Trophoblast cell (in vitro differentiated cells and primary cell): ENCODE measurements at regions not wholly inside any gene's neighbourhood (a gene's known extent, or its start where the extent isn't known, plus 50 kb on each side); places are given as distances from the start of the nearest gene placed in this dataset.

Experiments
- DNase-seq, 2 donors: peaks; one replicate each; pipeline ENCODE4 v3.0.0-alpha.2; 2016
- H2AFZ ChIP-seq: 2 replicates; pipeline ENCODE4 v1.6.1; 2013; ENCODE audit warnings: low read length, moderate library complexity, mild to moderate bottlenecking; ENCODE audit not compliant: insufficient read depth, poor library complexity
- H2AK5ac ChIP-seq: 2 replicates; pipeline ENCODE4 v1.6.1; 2013; ENCODE audit warnings: mild to moderate bottlenecking, low read length
- H2BK120ac ChIP-seq: 2 replicates; pipeline ENCODE4 v1.6.1; 2013; ENCODE audit warnings: low read length, mild to moderate bottlenecking, moderate library complexity; ENCODE audit not compliant: insufficient read depth, poor library complexity
- H2BK12ac ChIP-seq: 2 replicates; pipeline ENCODE4 v1.6.1; 2013; ENCODE audit warnings: mild to moderate bottlenecking, low read length, moderate library complexity
- H2BK5ac ChIP-seq: 2 replicates; pipeline ENCODE4 v1.6.1; 2013; ENCODE audit warnings: low read length, low read depth, moderate library complexity, mild to moderate bottlenecking; ENCODE audit not compliant: poor library complexity
- H3K14ac ChIP-seq: 2 replicates; pipeline ENCODE4 v1.6.1; 2013; ENCODE audit warnings: mild to moderate bottlenecking, low read length
- H3K18ac ChIP-seq: 2 replicates; pipeline ENCODE4 v1.6.1; 2013; ENCODE audit warnings: mild to moderate bottlenecking, low read length
- H3K23ac ChIP-seq: 2 replicates; pipeline ENCODE4 v1.6.1; 2013; ENCODE audit warnings: low read length
- H3K27ac ChIP-seq: 2 replicates; pipeline ENCODE4 v1.5.1; 2013; ENCODE audit warnings: low read depth, mild to moderate bottlenecking, inconsistent platforms, low read length, moderate library complexity
- H3K27me3 ChIP-seq: 2 replicates; pipeline ENCODE4 v1.6.1; 2013; ENCODE audit warnings: inconsistent platforms, mild to moderate bottlenecking, low read length, moderate library complexity; ENCODE audit not compliant: insufficient read depth
- H3K36me3 ChIP-seq, 2 experiments: 1 replicate in 1 of 2; 2 replicates in 1 of 2; pipeline ENCODE4 v1.6.1; 2013; ENCODE audit warnings: low read length in 2 of 2, mild to moderate bottlenecking in 2 of 2, moderate library complexity in 1 of 2; ENCODE audit not compliant: insufficient read depth in 2 of 2, control insufficient read depth in 1 of 2
- H3K4ac ChIP-seq: 2 replicates; pipeline ENCODE4 v1.6.1; 2013; ENCODE audit warnings: low read depth, mild to moderate bottlenecking, low read length, moderate library complexity
- H3K4me1 ChIP-seq, 2 experiments: 1 replicate in 1 of 2; 2 replicates in 1 of 2; pipeline ENCODE4 v1.6.1; 2013; ENCODE audit warnings: low read length in 2 of 2, mild to moderate bottlenecking in 2 of 2, moderate library complexity in 1 of 2; ENCODE audit not compliant: insufficient read depth in 2 of 2, control insufficient read depth in 1 of 2
- H3K4me2 ChIP-seq: 2 replicates; pipeline ENCODE4 v1.6.1; 2013; ENCODE audit warnings: inconsistent platforms, mild to moderate bottlenecking, low read length, moderate library complexity
- H3K4me3 ChIP-seq: 2 replicates; pipeline ENCODE4 v1.5.1; 2013; ENCODE audit warnings: mild to moderate bottlenecking, low read depth, low read length, inconsistent platforms
- H3K79me1 ChIP-seq: one replicate; pipeline ENCODE4 v1.6.1; 2013; ENCODE audit warnings: low read length
- H3K79me2 ChIP-seq: 2 replicates; pipeline ENCODE4 v1.6.1; 2013; ENCODE audit warnings: low read length, mild to moderate bottlenecking; ENCODE audit not compliant: control insufficient read depth, insufficient read depth, poor library complexity
- H3K9ac ChIP-seq: 2 replicates; pipeline ENCODE4 v1.6.1; 2013; ENCODE audit warnings: mild to moderate bottlenecking, low read length
- H3K9me3 ChIP-seq: 2 replicates; pipeline ENCODE4 v1.6.1; 2013; ENCODE audit warnings: low read depth, mild to moderate bottlenecking, control low read depth, inconsistent platforms, low read length; ENCODE audit not compliant: insufficient read depth
- H4K12ac ChIP-seq: 2 replicates; pipeline ENCODE4 v1.6.1; 2013; ENCODE audit warnings: low read depth, mild to moderate bottlenecking, low read length, moderate library complexity
- H4K8ac ChIP-seq: 2 replicates; pipeline ENCODE4 v1.6.1; 2013; ENCODE audit warnings: low read depth, mild to moderate bottlenecking, low read length, moderate library complexity
- H4K91ac ChIP-seq: one replicate; pipeline ENCODE4 v1.6.1; 2013; ENCODE audit warnings: low read depth, mild to moderate bottlenecking, low read length, moderate library complexity
- WGBS: extraction: QIAGEN DNeasy Blood & Tissue Kit; methylation state at CpG from one replicate; pipeline ENCODE4 v1.1.7; 2013; ENCODE audit warnings: missing lambda C conversion rate; ENCODE audit not compliant: insufficient read length, insufficient coverage; ENCODE audit errors: extremely low coverage; 5-methylcytosine and 5-hydroxymethylcytosine counted together

- no peak overlapping the region for H3K27ac ChIP-seq
- H4K12ac ChIP-seq, result no peak overlapping the region
- H3K4me1 ChIP-seq, result no peaks in the 10 kb centered on the region
- H3K23ac ChIP-seq, result no peak overlapping the region
- no peaks in the 10 kb centered on the region for H3K9me3 ChIP-seq
- H2AFZ ChIP-seq, result no peak overlapping the region
- H2BK5ac ChIP-seq, result no peak overlapping the region
- no peak overlapping the region for H3K18ac ChIP-seq
- no peak overlapping the region for H3K4me2 ChIP-seq
- no CpG with 5 or more reads among the region's 6 CpGs for WGBS
- no peaks in the 10 kb centered on the region for H3K36me3 ChIP-seq
- H3K14ac ChIP-seq, result no peak overlapping the region
- H3K4me3 ChIP-seq, result no peak overlapping the region
- H3K4ac ChIP-seq, result no peak overlapping the region
- H3K79me1 ChIP-seq, result no peaks in the 10 kb centered on the region
- no peak overlapping the region for H4K91ac ChIP-seq
- H4K8ac ChIP-seq, result no peak overlapping the region
- no peak overlapping the region for H3K9ac ChIP-seq
- no peaks in the 10 kb centered on the region for H3K79me2 ChIP-seq
- no peak for DNase-seq
- no peaks in the 10 kb centered on the region for H3K27me3 ChIP-seq
- no peak overlapping the region for H2BK120ac ChIP-seq
- no peak overlapping the region for H2BK12ac ChIP-seq
- H2AK5ac ChIP-seq, result no peak overlapping the region
Observed at GRCh38 chr5:38059876-38060275, 198.5 kb upstream of the EGFLAM start.

DNA sequence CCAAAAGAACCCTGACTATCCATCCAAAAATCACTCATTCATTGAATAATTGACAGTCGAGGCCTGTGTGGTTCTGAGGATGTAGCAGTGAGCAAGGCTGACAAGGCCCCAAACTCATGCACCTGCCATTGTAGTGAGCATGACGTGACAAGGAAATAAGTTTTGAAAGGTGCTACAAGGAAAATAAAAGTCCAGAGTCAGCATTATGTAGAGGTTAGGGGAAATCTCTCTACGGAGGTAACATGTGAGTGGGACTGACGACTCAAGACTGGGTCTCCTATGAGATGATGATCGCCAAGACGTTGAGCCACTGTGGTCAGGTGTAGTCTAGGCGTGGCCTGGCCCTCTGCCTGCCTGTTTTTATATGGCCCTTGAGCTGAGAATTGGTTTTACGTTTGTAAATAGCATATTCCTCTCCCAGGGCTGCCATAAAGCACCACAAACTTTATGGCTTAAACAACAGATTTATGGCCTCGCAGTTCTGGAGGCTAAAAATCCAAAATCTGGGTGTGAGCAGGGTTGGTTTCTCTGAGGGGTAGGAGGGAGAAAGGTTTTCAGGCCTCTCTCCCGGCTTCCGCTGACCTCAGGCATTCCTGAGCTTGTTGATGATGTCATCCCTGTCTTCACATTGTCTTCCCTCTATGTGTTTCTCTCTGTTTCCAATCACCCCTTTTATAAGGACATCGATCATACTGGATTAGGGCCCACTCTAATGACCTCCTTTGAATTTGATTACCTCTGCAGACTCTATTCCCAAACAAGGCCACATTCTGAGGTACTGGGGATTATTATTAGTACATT is 206.4 kb upstream of the EGFLAM start:
- Histone ChIP-seq H3K23ac (no peak overlapping the region), H2AK5ac (no peak overlapping the region), H4K91ac (no peak overlapping the region), H3K27ac (no peak overlapping the region), H2AFZ (no peak overlapping the region), H3K4me2 (no peak overlapping the region), H3K14ac (no peak overlapping the region), H2BK5ac (no peak overlapping the region), H3K4me1 (no peaks in the 10 kb centered on the region), H3K18ac (no peak overlapping the region), H3K36me3 (no peaks in the 10 kb centered on the region), H3K79me2 (no peaks in the 10 kb centered on the region), H4K8ac (no peak overlapping the region), H3K4ac (no peak overlapping the region), H4K12ac (no peak overlapping the region), H3K79me1 (no peaks in the 10 kb centered on the region), H3K9me3 (no peaks in the 10 kb centered on the region), H3K4me3 (no peak overlapping the region), H2BK120ac (no peak overlapping the region), H3K27me3 (no peaks in the 10 kb centered on the region), H2BK12ac (no peak overlapping the region), H3K9ac (no peak overlapping the region)
- no CpG with 5 or more reads among the region's 12 CpGs for WGBS
- no peak for DNase-seq

- no peak overlapping the region for H4K12ac ChIP-seq
- H2BK120ac ChIP-seq, result no peak overlapping the region
- H3K4me1 ChIP-seq, result no peaks in the 10 kb centered on the region
- H3K36me3 ChIP-seq, result no peaks in the 10 kb centered on the region
- no peak overlapping the region for H3K4ac ChIP-seq
- H3K14ac ChIP-seq, result no peak overlapping the region
- no peak overlapping the region for H3K23ac ChIP-seq
- no peak overlapping the region for H4K8ac ChIP-seq
- no peak overlapping the region for H3K27ac ChIP-seq
- no peaks in the 10 kb centered on the region for H3K79me2 ChIP-seq
- no peak overlapping the region for H2BK12ac ChIP-seq
- H3K9me3 ChIP-seq, result no peaks in the 10 kb centered on the region
- no CpG with 5 or more reads among the region's 3 CpGs for WGBS
- no peak overlapping the region for H3K4me3 ChIP-seq
- no peak overlapping the region for H2BK5ac ChIP-seq
- no peak overlapping the region for H3K18ac ChIP-seq
- H3K9ac ChIP-seq, result no peak overlapping the region
- no peak overlapping the region for H4K91ac ChIP-seq
- no peak overlapping the region for H2AFZ ChIP-seq
- no peak overlapping the region for H3K4me2 ChIP-seq
- DNase-seq, result no peak
- H3K27me3 ChIP-seq, result no peaks in the 10 kb centered on the region
- H2AK5ac ChIP-seq, result no peak overlapping the region
- H3K79me1 ChIP-seq, result no peaks in the 10 kb centered on the region
Observed at GRCh38 chr5:38048400-38048799, 208.6 kb upstream of the GDNF start.

DNA sequence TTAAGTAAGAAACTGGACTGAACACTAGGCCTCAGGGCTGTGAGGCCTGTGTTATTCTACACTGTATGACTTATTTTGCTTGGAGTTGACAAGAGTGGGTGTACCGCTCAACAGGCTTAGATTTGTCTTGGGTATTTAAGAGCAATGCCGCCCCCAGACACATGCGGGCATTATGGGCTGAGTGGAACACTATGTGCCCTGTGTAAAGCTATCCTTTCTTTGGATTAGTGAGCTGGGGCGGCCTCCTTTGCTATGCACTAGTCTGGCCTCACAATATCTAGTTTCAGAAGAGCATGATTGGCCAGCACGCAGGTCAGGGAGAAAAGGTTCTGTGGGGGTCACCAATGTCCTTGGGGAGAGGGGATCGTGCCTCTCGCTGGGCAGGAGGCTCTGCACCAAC is 206.3 kb upstream of the GDNF start:
- no CpG with 5 or more reads among the region's 7 CpGs for WGBS
- H3K23ac ChIP-seq, result no peak overlapping the region
- H3K14ac ChIP-seq, result no peak overlapping the region
- no peak overlapping the region for H2AFZ ChIP-seq
- no peak overlapping the region for H2BK5ac ChIP-seq
- no peaks in the 10 kb centered on the region for H3K79me1 ChIP-seq
- H3K27me3 ChIP-seq, result no peaks in the 10 kb centered on the region
- H3K79me2 ChIP-seq, result no peaks in the 10 kb centered on the region
- H3K18ac ChIP-seq, result no peak overlapping the region
- H2AK5ac ChIP-seq, result no peak overlapping the region
- no peak for DNase-seq
- H2BK12ac ChIP-seq, result no peak overlapping the region
- H3K36me3 ChIP-seq, result no peaks in the 10 kb centered on the region
- no peaks in the 10 kb centered on the region for H3K4me1 ChIP-seq
- no peak overlapping the region for H4K12ac ChIP-seq
- H3K9me3 ChIP-seq, result no peaks in the 10 kb centered on the region
- no peak overlapping the region for H2BK120ac ChIP-seq
- H3K27ac ChIP-seq, result no peak overlapping the region
- no peak overlapping the region for H4K91ac ChIP-seq
- no peak overlapping the region for H3K4me2 ChIP-seq
- no peak overlapping the region for H3K9ac ChIP-seq
- no peak overlapping the region for H3K4ac ChIP-seq
- H3K4me3 ChIP-seq, result no peak overlapping the region
- no peak overlapping the region for H4K8ac ChIP-seq
